Fibroblast of lung (primary cell): ENCODE measurements at regions not wholly inside any gene's neighbourhood (a gene's known extent, or its start where the extent isn't known, plus 50 kb on each side); places are given as distances from the start of the nearest gene placed in this dataset.

ENCODE experiments used
- DNase-seq, 2 donors: peaks; one replicate each; pipeline versions ENCODE4 v3.0.0 to v3.0.0-alpha.2; 2010; ENCODE audit warnings: low read depth in 2 of 2
- H2AFZ ChIP-seq: 2 replicates; pipeline ENCODE4 v1.5.1; 2012; ENCODE audit warnings: low read length, control low read depth, inconsistent platforms
- H3K27ac ChIP-seq: 2 replicates; pipeline ENCODE4 v1.5.1; 2011; ENCODE audit warnings: low read length, control low read depth; ENCODE audit not compliant: insufficient read depth
- H3K27me3 ChIP-seq: 2 replicates; pipeline ENCODE4 v1.5.1; 2011; ENCODE audit warnings: mild to moderate bottlenecking, low read length; ENCODE audit not compliant: control insufficient read depth, insufficient read depth
- H3K36me3 ChIP-seq: 2 replicates; pipeline ENCODE4 v1.5.1; 2011; ENCODE audit warnings: low read length; ENCODE audit not compliant: control insufficient read depth, insufficient read depth
- H3K4me1 ChIP-seq: 2 replicates; pipeline ENCODE4 v1.5.1; 2011; ENCODE audit warnings: low read length; ENCODE audit not compliant: control insufficient read depth, insufficient read depth; ENCODE audit errors: extremely low read depth
- H3K4me2 ChIP-seq: 2 replicates; pipeline ENCODE4 v1.5.1; 2011; ENCODE audit warnings: low read length, control low read depth; ENCODE audit not compliant: insufficient read depth; ENCODE audit errors: extremely low read depth
- H3K4me3 ChIP-seq, 4 experiments: fragments of 200-600 bp in 1 of 4; sonication (generic) in 1 of 4; replicated peaks in 1 of 4; 2 replicates each; pipeline ENCODE4 v1.5.1; 2011 to 2016; ENCODE audit warnings: low read length in 4 of 4, low read depth in 3 of 4, mild to moderate bottlenecking in 3 of 4, control low read depth in 2 of 4, inconsistent platforms in 1 of 4, mixed read lengths in 1 of 4; ENCODE audit not compliant: insufficient read depth in 1 of 4; ENCODE audit errors: control extremely low read depth in 1 of 4
- H3K79me2 ChIP-seq: 2 replicates; pipeline ENCODE4 v1.5.1; 2012; ENCODE audit warnings: mild to moderate bottlenecking, low read length, inconsistent platforms; ENCODE audit not compliant: control insufficient read depth, insufficient read depth
- H3K9ac ChIP-seq: 2 replicates; pipeline ENCODE4 v1.5.1; 2011; ENCODE audit warnings: mild to moderate bottlenecking, low read length, control low read depth; ENCODE audit not compliant: insufficient read depth
- H3K9me3 ChIP-seq: 2 replicates; pipeline ENCODE4 v1.5.1; 2012; ENCODE audit warnings: low read depth, low read length; ENCODE audit not compliant: control insufficient read depth, insufficient read depth
- H4K20me1 ChIP-seq: 2 replicates; pipeline ENCODE4 v1.5.1; 2011; ENCODE audit warnings: low read length; ENCODE audit not compliant: control insufficient read depth, insufficient read depth; ENCODE audit errors: extremely low read depth
- CTCF ChIP-seq, 2 donors: IDR thresholded peaks in 1 of 2; conservative IDR thresholded peaks in 1 of 2; 1 replicate in 1 of 2; 2 replicates in 1 of 2; pipeline ENCODE4 v1.5.1; 2011 to 2012; ENCODE audit warnings: low read length in 2 of 2, control low read depth in 1 of 2, inconsistent platforms in 1 of 2, low read depth in 1 of 2, mild to moderate bottlenecking in 1 of 2
- EZH2 ChIP-seq: IDR thresholded peaks from 2 replicates; pipeline ENCODE4 v1.5.1; 2012; ENCODE audit warnings: low read length, control low read depth, mild to moderate bottlenecking; ENCODE audit errors: missing control alignments

- Histone ChIP-seq H3K4me2 (no peak overlapping the region), H4K20me1 (no peaks in the 10 kb centered on the region), H3K79me2 (no peaks in the 10 kb centered on the region), H3K9ac (no peak overlapping the region), H3K4me1 (no peaks in the 10 kb centered on the region), H3K27me3 (no peaks in the 10 kb centered on the region), H3K36me3 (no peaks in the 10 kb centered on the region), H2AFZ (no peak overlapping the region), H3K27ac (no peak overlapping the region), H3K9me3 (no peaks in the 10 kb centered on the region), H3K4me3 (no peak overlapping the region)
- DNase-seq = no peak
- TF ChIP-seq EZH2 = no peak
- no peak for TF ChIP-seq CTCF (conservative IDR thresholded peaks at IDR 0.05 in 1 of 2, IDR thresholded peaks at IDR 0.05 in 1 of 2; ENCODE audit: low read depth in 1 of 2, low read length in 2 of 2)
Observed at GRCh38 chr7:49321843-49322242, 397.5 kb downstream of the CDC14C start.

GRCh38 chr7:49322476-49322875, 398.1 kb downstream of the CDC14C start:
- Histone ChIP-seq H3K27me3 (no peaks in the 10 kb centered on the region), H3K36me3 (no peaks in the 10 kb centered on the region), H4K20me1 (no peaks in the 10 kb centered on the region), H2AFZ (no peak overlapping the region), H3K79me2 (no peaks in the 10 kb centered on the region), H3K27ac (no peak overlapping the region), H3K9me3 (no peaks in the 10 kb centered on the region), H3K4me2 (no peak overlapping the region), H3K9ac (no peak overlapping the region), H3K4me3 (no peak overlapping the region), H3K4me1 (no peaks in the 10 kb centered on the region)
- no peak for DNase-seq
- TF ChIP-seq EZH2 (no peak), CTCF (conservative IDR thresholded peaks at IDR 0.05 in 1 of 2, IDR thresholded peaks at IDR 0.05 in 1 of 2; ENCODE audit: low read depth in 1 of 2, low read length in 2 of 2) (no peak)

- no peaks in the 10 kb centered on the region for H3K79me2 ChIP-seq
- no peak overlapping the region for H3K9ac ChIP-seq
- H3K27ac ChIP-seq = no peak overlapping the region
- no peak overlapping the region for H2AFZ ChIP-seq
- no peaks in the 10 kb centered on the region for H3K9me3 ChIP-seq
- H3K27me3 ChIP-seq = no peaks in the 10 kb centered on the region
- H3K36me3 ChIP-seq = no peaks in the 10 kb centered on the region
- DNase-seq = peak in 1 of 2 donors; percentile 4
- H3K4me3 ChIP-seq = no peak overlapping the region
- no peaks in the 10 kb centered on the region for H4K20me1 ChIP-seq
- H3K4me1 ChIP-seq = no peaks in the 10 kb centered on the region
- TF ChIP-seq EZH2 = no peak
- no peak for TF ChIP-seq CTCF (conservative IDR thresholded peaks at IDR 0.05 in 1 of 2, IDR thresholded peaks at IDR 0.05 in 1 of 2; ENCODE audit: low read depth in 1 of 2, low read length in 2 of 2)
- no peak overlapping the region for H3K4me2 ChIP-seq
Observed at GRCh38 chr7:49324040-49324439, 399.7 kb downstream of the CDC14C start.
